ENCODE measurements at regions not wholly inside any gene's neighbourhood (a gene's known extent, or its start where the extent isn't known, plus 50 kb on each side); places are given as distances from the start of the nearest gene placed in this dataset.

- H3K4me2 ChIP-seq (ENCODE audit: low read depth, low read length, poor library complexity, severe bottlenecking): no peak overlapping the region
- no peaks in the 10 kb centered on the region for H4K20me1 ChIP-seq (ENCODE audit: low read depth, low read length)
- H2AFZ ChIP-seq (ENCODE audit: low read depth, low read length, severe bottlenecking): no peak overlapping the region
- H3K4me3 ChIP-seq (ENCODE audit: insufficient read depth, low read length, poor library complexity, severe bottlenecking): no peak overlapping the region
- H3K27me3 ChIP-seq (ENCODE audit: low read length): no peaks in the 10 kb centered on the region
- H3K27ac ChIP-seq (ENCODE audit: low read depth, low read length): no peak overlapping the region
- no peaks in the 10 kb centered on the region for H3K9me2 ChIP-seq (replicated peaks; ENCODE audit: insufficient read depth, low read length)
- TF ChIP-seq EZH2phosphoT487 (conservative IDR thresholded peaks at IDR 0.05; ENCODE audit: low read length): no peak
- TF ChIP-seq CTCF (IDR thresholded peaks at IDR 0.05; ENCODE audit: insufficient read depth, low read length, poor library complexity, severe bottlenecking): no peak
- no peaks in the 10 kb centered on the region for H3K36me3 ChIP-seq (ENCODE audit: low read length)
- H3K9ac ChIP-seq (ENCODE audit: low read length): no peak overlapping the region
- no peaks in the 10 kb centered on the region for H3F3A ChIP-seq (ENCODE audit: insufficient read depth)
- H3K79me2 ChIP-seq (ENCODE audit: insufficient read depth, low read length): no peaks in the 10 kb centered on the region
- no peaks in the 10 kb centered on the region for H3K9me3 ChIP-seq (ENCODE audit: insufficient read depth, low read length)
Measured at GRCh38 chr2:236452238-236452637, 117.4 kb upstream of the ACKR3 start.

- Histone ChIP-seq H3K9ac (ENCODE audit: low read length) (no peak overlapping the region), H4K20me1 (ENCODE audit: low read depth, low read length) (no peaks in the 10 kb centered on the region), H3K9me2 (replicated peaks; ENCODE audit: insufficient read depth, low read length) (no peaks in the 10 kb centered on the region), H3K4me3 (ENCODE audit: insufficient read depth, low read length, poor library complexity, severe bottlenecking) (no peak overlapping the region), H3K9me3 (ENCODE audit: insufficient read depth, low read length) (no peaks in the 10 kb centered on the region), H3K27me3 (ENCODE audit: low read length) (no peaks in the 10 kb centered on the region), H2AFZ (ENCODE audit: low read depth, low read length, severe bottlenecking) (no peak overlapping the region), H3F3A (ENCODE audit: insufficient read depth) (no peaks in the 10 kb centered on the region), H3K4me2 (ENCODE audit: low read depth, low read length, poor library complexity, severe bottlenecking) (no peak overlapping the region), H3K36me3 (ENCODE audit: low read length) (no peaks in the 10 kb centered on the region), H3K27ac (ENCODE audit: low read depth, low read length) (no peak overlapping the region), H3K79me2 (ENCODE audit: insufficient read depth, low read length) (no peaks in the 10 kb centered on the region)
- no peak for TF ChIP-seq EZH2phosphoT487 (conservative IDR thresholded peaks at IDR 0.05; ENCODE audit: low read length)
- no peak for TF ChIP-seq CTCF (IDR thresholded peaks at IDR 0.05; ENCODE audit: insufficient read depth, low read length, poor library complexity, severe bottlenecking)
Measured at GRCh38 chr2:236454076-236454475, 115.5 kb upstream of the ACKR3 start.

GRCh38 chr2:236459393-236459792 lies 110.2 kb upstream of the ACKR3 start:
- Histone ChIP-seq H3K4me3 (ENCODE audit: insufficient read depth, low read length, poor library complexity, severe bottlenecking) (no peak overlapping the region), H3K27me3 (ENCODE audit: low read length) (no peaks in the 10 kb centered on the region), H3K36me3 (ENCODE audit: low read length) (no peaks in the 10 kb centered on the region), H3K79me2 (ENCODE audit: insufficient read depth, low read length) (no peaks in the 10 kb centered on the region), H3K9me2 (replicated peaks; ENCODE audit: insufficient read depth, low read length) (no peaks in the 10 kb centered on the region), H4K20me1 (ENCODE audit: low read depth, low read length) (no peaks in the 10 kb centered on the region), H3K4me2 (ENCODE audit: low read depth, low read length, poor library complexity, severe bottlenecking) (no peak overlapping the region), H2AFZ (ENCODE audit: low read depth, low read length, severe bottlenecking) (no peak overlapping the region), H3K27ac (ENCODE audit: low read depth, low read length) (no peak overlapping the region), H3K9ac (ENCODE audit: low read length) (no peak overlapping the region), H3K9me3 (ENCODE audit: insufficient read depth, low read length) (no peaks in the 10 kb centered on the region), H3F3A (ENCODE audit: insufficient read depth) (no peaks in the 10 kb centered on the region)
- TF ChIP-seq CTCF (IDR thresholded peaks at IDR 0.05; ENCODE audit: insufficient read depth, low read length, poor library complexity, severe bottlenecking) (no peak), EZH2phosphoT487 (conservative IDR thresholded peaks at IDR 0.05; ENCODE audit: low read length) (no peak)
